ENCODE measurements at regions not wholly inside any gene's neighbourhood (a gene's known extent, or its start where the extent isn't known, plus 50 kb on each side); places are given as distances from the start of the nearest gene placed in this dataset.

DNA sequence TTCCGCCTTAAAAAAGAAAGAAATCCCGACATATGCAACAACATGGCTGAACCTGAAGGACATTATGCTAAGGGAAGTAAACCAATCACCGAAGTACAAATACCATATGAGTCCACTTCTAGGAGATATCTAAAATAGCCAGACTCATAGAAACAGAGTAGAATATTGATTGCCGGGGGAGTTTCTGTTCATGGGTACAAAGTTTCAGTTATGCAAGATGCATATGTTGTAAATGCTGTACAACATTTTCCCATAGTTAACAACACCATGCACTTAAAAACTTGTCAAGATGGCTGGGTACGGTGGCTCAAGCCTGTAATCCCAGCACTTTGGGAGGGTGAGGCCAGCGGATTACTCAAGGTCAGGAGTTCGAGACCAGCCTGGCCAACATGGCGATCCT lies 251.5 kb upstream of the EEF2KMT start:
- H3K36me3 ChIP-seq (ENCODE audit: control insufficient read depth in 2 of 2, extremely low read depth in 1 of 2, insufficient read depth in 2 of 2, low read length in 2 of 2) = no peaks in the 10 kb centered on the region
- intact Hi-C loops (cut with micrococcal nuclease) (no loop called here), dilution Hi-C loops (cut with MboI; ENCODE audit: extremely low pct_ligation_motif_present, low sequenced_read_pairs) (no loop called here)
- no peak overlapping the region for H3K27ac ChIP-seq (ENCODE audit: insufficient read depth, low read depth, low read length)
- peaks cover 2% of the 10 kb centered on the region for H3K9me3 ChIP-seq (replicated peaks; ENCODE audit: control insufficient read depth, insufficient read depth, low read length)
- H2AFZ ChIP-seq (ENCODE audit: low read depth, low read length) = no peak overlapping the region
- H3K4me1 ChIP-seq (ENCODE audit: control insufficient read depth, extremely low read depth, insufficient read depth, low read length) = no peaks in the 10 kb centered on the region
- BruUV-seq (replicated peaks) = no TSS peak
- FAIRE-seq = no peak
- no peak overlapping the region for H3K4me3 ChIP-seq (replicated peaks in 1 of 3; ENCODE audit: insufficient read depth in 1 of 3, low read depth in 1 of 3, low read length in 3 of 3)
- no peaks in the 10 kb centered on the region for H3K79me2 ChIP-seq (ENCODE audit: control insufficient read depth, insufficient read depth, low read length)
- ChIA-PET CTCF (no interaction called here), POLR2A (no interaction called here)
- TF ChIP-seq JUN (IDR thresholded peaks at IDR 0.05; ENCODE audit: borderline replicate concordance, insufficient read depth, insufficient read length, low read depth) (no peak), FOS (IDR thresholded peaks at IDR 0.05; ENCODE audit: borderline replicate concordance, insufficient read depth, low read length) (no peak), POLR2A (IDR thresholded peaks at IDR 0.05; ENCODE audit: low read depth, low read length) (no peak), EZH2 (IDR thresholded peaks at IDR 0.05; ENCODE audit: borderline replicate concordance, low read depth, low read length, severe bottlenecking) (no peak), POLR2AphosphoS5 (IDR thresholded peaks at IDR 0.05; ENCODE audit: insufficient read depth, low read depth, low read length) (no peak), MYC (IDR thresholded peaks at IDR 0.05; ENCODE audit: low read depth, low read length) (no peak), GATA2 (IDR thresholded peaks at IDR 0.05; ENCODE audit: insufficient read depth, insufficient read length, low read depth, low read length) (no peak)
- TF ChIP-seq, protein P1, sequence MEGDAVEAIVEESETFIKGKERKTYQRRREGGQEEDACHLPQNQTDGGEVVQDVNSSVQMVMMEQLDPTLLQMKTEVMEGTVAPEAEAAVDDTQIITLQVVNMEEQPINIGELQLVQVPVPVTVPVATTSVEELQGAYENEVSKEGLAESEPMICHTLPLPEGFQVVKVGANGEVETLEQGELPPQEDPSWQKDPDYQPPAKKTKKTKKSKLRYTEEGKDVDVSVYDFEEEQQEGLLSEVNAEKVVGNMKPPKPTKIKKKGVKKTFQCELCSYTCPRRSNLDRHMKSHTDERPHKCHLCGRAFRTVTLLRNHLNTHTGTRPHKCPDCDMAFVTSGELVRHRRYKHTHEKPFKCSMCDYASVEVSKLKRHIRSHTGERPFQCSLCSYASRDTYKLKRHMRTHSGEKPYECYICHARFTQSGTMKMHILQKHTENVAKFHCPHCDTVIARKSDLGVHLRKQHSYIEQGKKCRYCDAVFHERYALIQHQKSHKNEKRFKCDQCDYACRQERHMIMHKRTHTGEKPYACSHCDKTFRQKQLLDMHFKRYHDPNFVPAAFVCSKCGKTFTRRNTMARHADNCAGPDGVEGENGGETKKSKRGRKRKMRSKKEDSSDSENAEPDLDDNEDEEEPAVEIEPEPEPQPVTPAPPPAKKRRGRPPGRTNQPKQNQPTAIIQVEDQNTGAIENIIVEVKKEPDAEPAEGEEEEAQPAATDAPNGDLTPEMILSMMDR (IDR thresholded peaks at IDR 0.05; ENCODE audit: extremely low read depth in 1 of 2, insufficient read depth in 1 of 2, low read depth in 1 of 2, low read length in 2 of 2) = no peak
- TF ChIP-seq, protein P2, sequence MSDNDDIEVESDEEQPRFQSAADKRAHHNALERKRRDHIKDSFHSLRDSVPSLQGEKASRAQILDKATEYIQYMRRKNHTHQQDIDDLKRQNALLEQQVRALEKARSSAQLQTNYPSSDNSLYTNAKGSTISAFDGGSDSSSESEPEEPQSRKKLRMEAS (IDR thresholded peaks at IDR 0.05; ENCODE audit: insufficient read depth, insufficient read length) = no peak
- H4K20me1 ChIP-seq (replicated peaks; ENCODE audit: control insufficient read depth, extremely low read depth, insufficient read depth, low read length) = no peaks in the 10 kb centered on the region
- DNase-seq (ENCODE audit: low read depth, low spot score) = no peak
- no peaks in the 10 kb centered on the region for H3K27me3 ChIP-seq (ENCODE audit: control insufficient read depth in 2 of 2, insufficient read depth in 2 of 2, low read length in 2 of 2)
- no peaks in the 10 kb centered on the region for H3K9me1 ChIP-seq (replicated peaks; ENCODE audit: control insufficient read depth, extremely low read depth, insufficient read depth, low read length)
- no peak overlapping the region for H3K9ac ChIP-seq (replicated peaks; ENCODE audit: extremely low read depth, insufficient read depth, low read length)
- no peak overlapping the region for H3K4me2 ChIP-seq (ENCODE audit: insufficient read depth, low read length)
